Osteoblast (primary cell): ENCODE measurements at regions not wholly inside any gene's neighbourhood (a gene's known extent, or its start where the extent isn't known, plus 50 kb on each side); places are given as distances from the start of the nearest gene placed in this dataset.
"Not testable (repeated sequence)": the region's sequence is repeated elsewhere in the genome, so short reads cannot be mapped to it uniquely, and the experiment has no call there.

Experiments
- DNase-seq: peaks from one replicate; pipeline ENCODE4 v3.0.0; 2011; ENCODE audit warnings: low spot score, mixed read lengths; ENCODE audit not compliant: insufficient read length; ENCODE audit errors: missing footprints
- H2AFZ ChIP-seq: 2 replicates; pipeline ENCODE4 v1.6.0; 2011; ENCODE audit warnings: mild to moderate bottlenecking, low read length
- H3K27ac ChIP-seq: 2 replicates; pipeline ENCODE4 v1.5.1; 2011; ENCODE audit warnings: mild to moderate bottlenecking, low read depth, low read length, moderate library complexity
- H3K27me3 ChIP-seq: 2 replicates; pipeline ENCODE4 v1.6.0; 2012; ENCODE audit warnings: mild to moderate bottlenecking, control low read depth, inconsistent platforms, low read length, moderate library complexity; ENCODE audit not compliant: insufficient read depth
- H3K36me3 ChIP-seq: 2 replicates; pipeline ENCODE4 v1.5.1; 2011; ENCODE audit warnings: mild to moderate bottlenecking, low read length, control low read depth, moderate library complexity; ENCODE audit not compliant: insufficient read depth
- H3K4me1 ChIP-seq: 2 replicates; pipeline ENCODE4 v1.5.1; 2011; ENCODE audit warnings: mild to moderate bottlenecking, low read length, control low read depth, moderate library complexity; ENCODE audit not compliant: insufficient read depth
- H3K4me2 ChIP-seq: 2 replicates; pipeline ENCODE4 v1.6.0; 2011; ENCODE audit warnings: mild to moderate bottlenecking, low read length; ENCODE audit not compliant: insufficient read depth
- H3K4me3 ChIP-seq: fragments of 200-600 bp; sonication (generic); 3 replicates; pipeline ENCODE4 v1.5.1; 2012; ENCODE audit warnings: mild to moderate bottlenecking, low read length, inconsistent platforms; ENCODE audit not compliant: insufficient read depth
- H3K79me2 ChIP-seq: 2 replicates; pipeline ENCODE4 v1.6.0; 2012; ENCODE audit warnings: mild to moderate bottlenecking, low read length, control low read depth, inconsistent platforms; ENCODE audit not compliant: insufficient read depth
- H3K9me3 ChIP-seq: 2 replicates; pipeline ENCODE4 v1.5.1; 2011; ENCODE audit warnings: low read depth, low read length, control low read depth
- H4K20me1 ChIP-seq: 2 replicates; pipeline ENCODE4 v1.6.0; 2012; ENCODE audit warnings: mild to moderate bottlenecking, low read length, control low read depth; ENCODE audit not compliant: insufficient read depth
- CTCF ChIP-seq: IDR thresholded peaks from 2 replicates; pipeline ENCODE4 v1.5.1; 2011; ENCODE audit warnings: mild to moderate bottlenecking, low read depth, low read length, moderate library complexity; ENCODE audit errors: extremely low read depth

- Histone ChIP-seq H2AFZ (no peak overlapping the region), H3K4me1 (peaks cover 6% of the 10 kb centered on the region), H3K79me2 (no peaks in the 10 kb centered on the region), H3K36me3 (no peaks in the 10 kb centered on the region), H3K4me2 (no peak overlapping the region), H3K4me3 (no peak overlapping the region), H3K27ac (no peak overlapping the region), H3K27me3 (no peaks in the 10 kb centered on the region), H4K20me1 (no peaks in the 10 kb centered on the region), H3K9me3 (no peaks in the 10 kb centered on the region)
- no peak for TF ChIP-seq CTCF
- no peak for DNase-seq
These were observed 339.5 kb upstream of the ZNF608 start for GRCh38 chr5:125085797-125086505.

- Histone ChIP-seq H3K4me3 (no peak overlapping the region), H4K20me1 (no peaks in the 10 kb centered on the region), H2AFZ (no peak overlapping the region), H3K79me2 (no peaks in the 10 kb centered on the region), H3K4me2 (no peak overlapping the region), H3K4me1 (peaks cover 5% of the 10 kb centered on the region), H3K36me3 (no peaks in the 10 kb centered on the region), H3K9me3 (no peaks in the 10 kb centered on the region), H3K27me3 (no peaks in the 10 kb centered on the region), H3K27ac (no peak overlapping the region)
- DNase-seq: no peak
- no peak for TF ChIP-seq CTCF
These were observed 342.2 kb upstream of the ZNF608 start for GRCh38 chr5:125088522-125089105.

- H2AFZ ChIP-seq, H3K4me3 ChIP-seq, H3K9me3 ChIP-seq, H3K4me1 ChIP-seq, DNase-seq, H4K20me1 ChIP-seq, H3K27ac ChIP-seq, H3K79me2 ChIP-seq, H3K36me3 ChIP-seq, H3K27me3 ChIP-seq, H3K4me2 ChIP-seq: not testable (repeated sequence)
These were observed 345.7 kb upstream of the ZNF608 start for GRCh38 chr5:125092138-125092537.

GRCh38 chr5:125093776-125094175 is 347.3 kb upstream of the ZNF608 start:
- Histone ChIP-seq H3K27me3 (no peaks in the 10 kb centered on the region), H3K4me2 (peak overlapping the region; percentile 15), H3K27ac (peak overlapping the region; percentile 79), H3K9me3 (no peaks in the 10 kb centered on the region), H4K20me1 (no peaks in the 10 kb centered on the region), H3K79me2 (no peaks in the 10 kb centered on the region), H3K4me1 (peaks cover 10% of the 10 kb centered on the region), H3K4me3 (no peak overlapping the region), H3K36me3 (no peaks in the 10 kb centered on the region), H2AFZ (peak overlapping the region; percentile 78)
- peak; percentile 90 for DNase-seq
- TF ChIP-seq CTCF: no peak
